GM18499 (cell line): ENCODE measurements at regions not wholly inside any gene's neighbourhood (a gene's known extent, or its start where the extent isn't known, plus 50 kb on each side); places are given as distances from the start of the nearest gene placed in this dataset.

Source experiments
- ATAC-seq: cut with Tn5 transposase; IDR thresholded peaks from one replicate; pipeline ENCODE4 v1.9.1; 2021; ENCODE audit warnings: moderate number of reproducible peaks; ENCODE audit not compliant: insufficient read depth, unreplicated experiment

GRCh38 chr9:82363198-82363597, 374.6 kb downstream of the SPATA31D1 start:
- no peak for ATAC-seq

GRCh38 chr9:82363682-82364081, 375.1 kb downstream of the SPATA31D1 start:
- ATAC-seq: no peak

- ATAC-seq: no peak
These were observed 378.4 kb downstream of the SPATA31D1 start for GRCh38 chr9:82367016-82367415.

DNA sequence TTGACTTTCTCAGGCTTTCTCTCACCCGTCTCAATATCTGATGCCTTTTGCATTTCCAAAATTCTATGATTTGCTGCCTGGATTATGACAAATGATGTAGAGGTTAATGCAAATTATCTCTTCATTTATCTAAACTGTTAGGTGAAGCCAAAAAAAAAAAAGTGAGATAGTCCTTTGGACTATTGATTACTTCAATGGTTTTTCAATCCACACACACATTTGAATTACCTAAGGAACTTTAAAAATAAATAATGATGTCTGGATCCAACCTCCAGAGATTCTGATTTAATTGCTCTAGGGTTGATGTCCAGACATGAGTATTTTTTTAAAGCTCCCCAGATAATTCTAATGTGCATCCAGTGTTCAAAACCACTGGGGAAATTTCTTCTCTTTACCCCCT, 379.4 kb downstream of the SPATA31D1 start:
- ATAC-seq: no peak

- no peak for ATAC-seq
These were observed 380.8 kb downstream of the SPATA31D1 start for GRCh38 chr9:82369251-82369945.

- no peak for ATAC-seq
These were observed 386.5 kb downstream of the SPATA31D1 start for GRCh38 chr9:82375041-82375440.

DNA sequence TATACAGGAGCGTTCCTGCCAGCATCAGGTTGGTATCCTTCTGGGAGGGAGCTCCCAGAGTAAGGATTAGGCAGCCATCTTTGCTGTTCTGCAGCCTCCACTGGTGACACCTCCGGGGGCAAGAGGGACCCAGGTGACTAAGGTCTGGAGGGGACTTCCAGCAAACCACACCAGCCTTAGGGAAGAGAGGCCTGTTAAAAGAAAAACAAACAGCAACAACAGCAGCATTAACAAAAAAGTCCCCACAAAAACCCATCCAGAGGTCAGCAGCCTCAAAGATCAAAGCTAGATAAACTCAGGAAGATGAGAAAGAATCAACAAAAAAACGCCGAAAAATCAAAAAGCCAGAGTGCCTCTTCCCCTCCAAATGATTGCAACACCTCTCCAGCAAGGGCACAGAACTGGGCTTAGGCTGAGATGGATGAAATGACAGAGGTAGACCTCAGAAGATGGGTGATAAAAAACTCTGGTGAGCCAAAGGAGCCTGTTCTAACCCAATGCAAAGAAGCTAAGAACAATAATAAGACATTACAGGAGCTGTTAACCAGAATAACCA, 388.2 kb downstream of the SPATA31D1 start:
- no peak for ATAC-seq

GRCh38 chr9:82382887-82383616, 394.5 kb downstream of the SPATA31D1 start:
- no peak for ATAC-seq

- ATAC-seq: no peak
These were observed 397.1 kb downstream of the SPATA31D1 start for GRCh38 chr9:82385633-82386032.

DNA sequence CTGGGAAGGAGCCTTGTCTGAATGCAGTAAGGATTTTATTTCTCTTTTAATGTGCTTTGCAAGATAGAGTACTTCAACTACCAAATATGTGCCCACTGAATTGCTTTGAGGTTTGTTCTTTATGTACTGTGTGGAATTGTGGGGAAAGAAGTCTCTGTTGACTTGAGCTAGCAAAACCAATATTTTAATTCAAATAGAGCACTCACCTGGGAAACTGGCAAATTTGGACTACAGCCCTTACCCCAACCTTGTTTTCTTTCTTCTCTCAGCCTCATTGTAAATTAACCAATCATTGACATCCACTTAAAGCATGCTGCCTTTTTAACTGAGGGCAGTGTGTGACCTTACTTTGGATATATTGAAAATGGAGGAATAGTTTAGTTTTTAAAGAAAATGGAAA, 409.0 kb downstream of the SPATA31D1 start:
- ATAC-seq: no peak

DNA sequence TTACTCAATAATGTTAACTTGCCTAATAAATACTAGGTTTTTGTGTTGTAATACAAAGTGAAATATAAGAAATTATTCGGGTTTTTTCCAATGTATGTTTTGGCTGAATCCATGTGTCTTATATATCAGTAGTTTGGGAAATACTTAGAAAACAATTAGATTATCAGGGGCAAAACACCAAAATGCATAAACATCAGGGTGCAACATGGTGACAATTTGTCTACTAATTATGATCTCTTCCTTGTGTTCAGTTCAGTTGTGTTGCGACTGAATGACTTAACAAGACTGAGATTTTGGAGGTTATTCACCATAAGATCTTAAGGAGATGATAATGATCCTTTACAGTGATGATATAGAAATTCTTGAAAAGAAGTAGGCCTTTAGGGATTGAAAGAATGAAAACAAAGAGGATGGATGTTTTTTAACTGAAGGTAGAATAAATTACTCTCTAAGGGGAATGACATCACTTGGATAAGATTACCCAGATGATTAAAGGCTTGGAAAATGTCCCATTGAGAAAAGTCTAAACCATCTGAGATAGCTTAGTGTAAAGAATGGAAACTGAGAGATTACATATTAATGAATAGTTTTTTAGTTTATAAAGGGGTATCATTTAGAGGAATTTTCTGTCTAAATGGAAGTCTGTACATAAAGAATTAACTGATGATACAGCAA, 415.8 kb downstream of the SPATA31D1 start:
- ATAC-seq: no peak

GRCh38 chr9:82404881-82405280, 416.3 kb downstream of the SPATA31D1 start:
- no peak for ATAC-seq

- ATAC-seq: no peak
These were observed 418.0 kb downstream of the SPATA31D1 start for GRCh38 chr9:82406456-82407085.

GRCh38 chr9:82410306-82410705, 421.7 kb downstream of the SPATA31D1 start:
- ATAC-seq: peak; percentile 94

DNA sequence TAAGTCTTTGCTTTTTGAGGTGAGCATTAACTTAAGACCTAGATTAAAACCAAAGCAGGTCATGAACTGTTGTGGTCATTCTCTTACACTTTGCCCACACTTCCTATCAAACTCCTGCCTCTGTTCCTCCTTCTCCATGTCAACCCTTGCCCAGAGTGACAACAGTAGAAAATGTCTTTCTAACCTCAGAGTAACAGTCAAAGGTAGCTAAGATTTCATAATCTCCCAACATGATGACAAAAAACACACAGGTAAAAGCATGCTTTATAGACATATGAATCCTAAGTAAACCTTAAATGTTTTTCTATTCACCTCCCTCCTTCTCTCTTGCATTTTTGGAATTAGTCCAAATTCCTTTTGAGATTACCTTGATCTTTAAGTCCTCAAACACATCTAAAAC, 422.3 kb downstream of the SPATA31D1 start:
- ATAC-seq: no peak

DNA sequence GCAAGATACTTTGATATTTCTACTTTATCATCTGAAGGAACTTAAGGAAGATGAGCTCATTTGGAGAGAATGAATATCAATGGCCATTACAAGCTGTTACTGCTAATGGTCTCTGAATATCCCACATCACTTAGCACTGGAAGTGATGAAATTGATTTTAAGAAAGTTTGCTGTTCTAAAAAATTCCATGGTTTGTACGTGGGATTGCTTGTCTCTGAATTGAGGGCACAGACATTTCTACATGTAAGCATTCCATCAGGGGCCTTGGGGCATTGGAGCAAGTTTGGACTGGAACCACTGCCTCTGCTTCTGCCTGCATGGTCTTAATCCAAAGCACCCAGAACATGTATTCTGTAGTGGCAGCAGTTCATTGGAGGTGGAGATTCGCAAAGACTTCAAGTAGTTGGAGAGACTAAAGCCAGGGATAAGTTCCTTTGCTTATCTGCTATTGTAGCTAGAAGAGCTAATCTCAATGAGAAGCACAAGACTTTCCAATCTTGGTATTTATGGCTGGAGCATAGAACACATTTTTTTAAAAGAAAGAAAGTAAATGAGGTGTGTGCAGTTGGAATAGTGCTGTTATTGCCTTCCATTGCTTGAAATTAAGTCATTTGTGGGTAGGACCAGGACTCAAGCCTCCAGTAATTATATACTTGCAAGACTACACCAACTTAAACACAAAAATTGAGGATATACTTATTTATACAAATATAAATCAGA, 424.2 kb downstream of the SPATA31D1 start:
- no peak for ATAC-seq

DNA sequence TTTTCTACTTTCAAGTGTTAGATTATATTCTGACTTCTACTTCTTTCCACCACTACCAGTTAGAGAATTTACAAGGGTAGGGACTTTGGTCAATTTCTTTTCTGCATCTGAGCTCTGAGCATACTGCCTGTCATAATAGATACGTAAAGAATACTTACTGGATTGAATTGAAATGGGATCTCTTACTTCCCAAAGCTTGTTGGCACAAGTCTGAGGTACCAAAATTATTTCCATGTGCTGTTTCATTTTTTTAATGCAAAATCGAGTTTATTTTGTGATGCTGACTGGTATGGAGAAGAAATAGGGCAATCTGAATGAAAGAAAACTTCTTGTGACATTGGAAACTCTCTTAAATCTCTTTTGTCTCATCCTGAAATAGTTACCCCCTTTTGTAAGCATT, 428.9 kb downstream of the SPATA31D1 start:
- ATAC-seq: no peak

GRCh38 chr9:82418334-82418733, 429.8 kb downstream of the SPATA31D1 start:
- ATAC-seq: no peak

DNA sequence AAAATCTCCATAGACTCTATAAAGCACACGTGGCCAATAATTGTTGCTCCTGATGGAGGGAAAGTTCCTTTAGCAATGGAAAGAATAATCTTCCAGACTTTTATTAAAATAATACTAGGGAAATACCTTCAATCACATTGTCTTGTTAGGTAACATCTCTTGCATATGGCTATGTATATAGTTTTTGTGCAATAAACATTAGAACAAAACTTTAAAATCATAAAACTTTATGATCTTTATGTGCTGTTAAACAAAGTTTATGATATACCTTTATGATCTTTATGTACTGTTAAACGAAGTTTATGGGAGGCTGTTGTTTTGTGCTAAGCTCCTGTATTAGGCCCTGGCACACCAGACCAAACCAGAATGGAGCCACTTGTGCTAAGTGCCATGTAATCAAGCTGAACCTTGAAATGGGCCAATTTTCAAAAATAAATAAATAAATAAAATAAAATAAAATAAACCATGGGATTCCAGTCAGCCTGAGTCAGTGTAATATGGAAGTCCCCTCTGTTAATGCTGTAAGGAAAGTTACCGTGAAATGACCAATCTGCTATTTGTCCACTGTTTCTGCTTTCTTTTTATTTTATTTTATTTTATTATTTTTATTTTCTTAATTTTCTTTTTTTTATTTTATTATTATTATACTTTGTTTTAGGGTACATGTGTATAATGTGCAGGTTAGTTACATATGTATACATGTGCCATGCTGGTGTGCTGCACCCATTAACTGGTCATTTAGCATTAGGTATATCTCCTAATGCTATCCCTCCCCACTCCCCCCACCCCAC, 431.3 kb downstream of the SPATA31D1 start:
- no peak for ATAC-seq
